Urothelium cell line (cell line): ENCODE measurements at regions not wholly inside any gene's neighbourhood (a gene's known extent, or its start where the extent isn't known, plus 50 kb on each side); places are given as distances from the start of the nearest gene placed in this dataset.
"Not testable (repeated sequence)": the region's sequence is repeated elsewhere in the genome, so short reads cannot be mapped to it uniquely, and the experiment has no call there.

ENCODE experiments used
- DNase-seq: peaks from one replicate; pipeline ENCODE4 v3.0.0; 2011; ENCODE audit warnings: low spot score, mixed read lengths
- FAIRE-seq: peaks from 2 replicates; lab custom pipeline; 2011; peaks lifted over from hg19 to GRCh38; lab: Jason Lieb, UNC

GRCh38 chrX:1700757-1701156 is 85.9 kb downstream of the ASMT start:
- no peak for FAIRE-seq
- DNase-seq: no peak

- FAIRE-seq: not testable (repeated sequence)
Observed at GRCh38 chrX:1701396-1701901, 86.6 kb downstream of the ASMT start.

DNA sequence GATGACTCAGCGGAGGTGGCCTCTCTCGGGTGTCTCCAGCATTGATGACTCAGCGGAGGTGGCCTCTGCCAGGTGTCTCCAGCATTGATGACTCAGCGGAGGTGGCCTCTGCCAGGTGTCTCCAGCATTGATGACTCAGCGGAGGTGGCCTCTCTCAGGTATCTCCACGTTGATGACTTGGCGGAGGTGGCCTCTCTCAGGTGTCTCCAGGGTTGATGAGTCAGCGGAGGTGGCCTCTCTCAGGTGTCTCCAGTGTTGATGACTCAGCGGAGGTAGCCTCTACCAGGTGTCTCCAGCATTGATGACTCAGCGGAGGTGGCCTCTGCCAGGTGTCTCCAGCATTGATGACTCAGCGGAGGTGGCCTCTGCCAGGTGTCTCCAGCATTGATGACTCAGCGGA is 87.3 kb downstream of the ASMT start:
- FAIRE-seq, DNase-seq: not testable (repeated sequence)

More at GRCh38 chrX:1701396-1701901, 86.6 kb downstream of the ASMT start:
- DNase-seq: not testable (repeated sequence)

DNA sequence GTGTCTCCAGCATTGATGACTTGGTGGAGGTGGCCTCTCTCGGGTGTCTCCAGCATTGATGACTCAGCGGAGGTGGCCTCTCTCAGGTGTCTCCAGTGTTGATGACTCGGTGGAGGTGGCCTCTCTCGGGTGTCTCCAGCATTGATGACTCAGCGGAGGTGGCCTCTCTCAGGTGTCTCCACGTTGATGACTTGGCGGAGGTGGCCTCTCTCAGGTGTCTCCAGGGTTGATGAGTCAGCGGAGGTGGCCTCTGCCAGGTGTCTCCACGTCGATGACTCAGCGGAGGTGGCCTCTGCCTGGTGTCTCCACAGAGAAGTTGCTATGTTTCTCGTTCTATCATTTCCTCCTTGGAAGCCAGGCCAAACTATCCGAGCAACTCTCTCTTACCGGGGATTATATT is 87.7 kb downstream of the ASMT start:
- not testable (repeated sequence) for DNase-seq, FAIRE-seq

DNA sequence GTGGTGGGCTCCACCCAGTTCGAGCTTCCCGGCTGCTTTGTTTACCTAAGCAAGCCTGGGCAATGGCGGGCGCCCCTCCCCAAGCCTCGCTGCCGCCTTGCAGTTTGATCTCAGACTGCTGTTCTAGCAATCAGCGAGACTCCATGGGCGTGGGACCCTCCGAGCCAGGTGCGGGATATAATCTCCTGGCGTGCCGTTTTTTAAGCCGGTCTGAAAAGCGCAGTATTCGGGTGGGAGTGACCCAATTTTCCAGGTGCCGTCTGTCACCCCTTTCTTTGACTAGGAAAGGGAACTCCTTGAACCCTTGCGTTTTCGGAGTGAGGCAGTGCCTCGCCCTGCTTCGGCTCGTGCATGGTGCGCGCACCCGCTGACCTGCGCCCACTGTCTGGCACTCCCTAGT is 94.4 kb downstream of the ASMT start:
- FAIRE-seq, DNase-seq: not testable (repeated sequence)

- DNase-seq (no peak), FAIRE-seq (no peak)
Observed at GRCh38 chrX:1713296-1713695, 98.4 kb downstream of the ASMT start.

DNA sequence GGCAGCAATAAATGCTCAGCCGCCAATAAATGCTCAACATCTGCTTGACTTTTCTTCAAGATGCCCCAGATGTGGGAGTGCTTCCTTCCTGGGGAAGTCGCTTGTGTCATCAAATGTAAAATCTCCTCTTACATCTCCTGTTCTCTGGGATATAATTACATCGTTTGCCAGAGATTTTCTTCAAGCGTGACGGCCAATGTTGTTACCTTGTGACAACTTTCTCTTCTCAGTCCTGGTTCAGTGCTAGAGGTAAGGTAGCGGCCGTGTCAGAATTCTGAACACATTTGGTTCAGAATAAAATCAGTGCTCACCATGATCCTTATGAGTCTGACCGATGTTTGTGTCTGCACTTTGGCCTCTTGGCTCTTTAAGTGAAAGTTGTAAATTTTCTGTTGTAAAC is 102.5 kb downstream of the ASMT start:
- no peak for FAIRE-seq

DNA sequence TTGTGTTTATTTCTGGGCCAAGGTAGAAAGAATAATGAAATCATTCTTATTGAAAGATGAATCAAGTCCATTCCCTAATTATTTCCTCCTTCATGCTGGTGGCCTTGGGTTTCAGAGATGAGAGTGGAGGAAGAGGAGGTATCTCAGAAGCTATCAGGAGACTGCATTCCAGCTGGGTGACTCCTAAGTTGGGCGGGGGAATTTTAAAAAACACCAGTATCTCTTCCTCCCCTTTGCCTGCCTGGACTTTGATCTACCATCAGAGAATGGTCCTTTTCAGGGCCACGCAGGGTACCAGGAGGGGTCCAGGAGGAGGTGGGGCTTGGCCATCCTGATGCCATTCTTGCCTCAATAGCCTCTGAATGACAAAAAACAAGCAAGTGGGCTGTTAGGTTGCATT is 104.4 kb downstream of the ASMT start:
- peak; percentile 15 for DNase-seq
- no peak for FAIRE-seq

More for the DNA sequence above, 102.5 kb downstream of the ASMT start:
- DNase-seq: no peak

GRCh38 chrX:1720836-1721235 is 106.0 kb downstream of the ASMT start:
- FAIRE-seq: no peak
- no peak for DNase-seq

DNA sequence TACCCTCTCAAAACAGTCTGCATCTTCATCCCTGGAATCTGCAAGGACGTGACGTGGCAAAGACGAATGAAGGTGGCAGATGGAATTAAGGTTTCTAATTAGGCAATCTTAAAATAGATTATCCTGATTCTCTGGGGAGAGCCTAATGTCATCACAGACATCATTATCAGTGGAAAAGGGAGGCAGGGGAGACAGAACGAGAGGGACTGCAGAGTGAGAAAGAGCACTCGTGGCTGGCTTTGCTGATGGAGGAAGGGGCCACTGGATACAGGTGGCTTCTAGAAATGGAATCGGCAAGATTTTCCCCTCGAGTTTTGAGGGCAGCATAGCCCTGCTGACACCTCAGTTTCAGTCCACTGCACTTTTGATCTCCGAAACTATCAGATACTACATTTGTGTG is 110.6 kb downstream of the ASMT start:
- FAIRE-seq (no peak), DNase-seq (no peak)

DNA sequence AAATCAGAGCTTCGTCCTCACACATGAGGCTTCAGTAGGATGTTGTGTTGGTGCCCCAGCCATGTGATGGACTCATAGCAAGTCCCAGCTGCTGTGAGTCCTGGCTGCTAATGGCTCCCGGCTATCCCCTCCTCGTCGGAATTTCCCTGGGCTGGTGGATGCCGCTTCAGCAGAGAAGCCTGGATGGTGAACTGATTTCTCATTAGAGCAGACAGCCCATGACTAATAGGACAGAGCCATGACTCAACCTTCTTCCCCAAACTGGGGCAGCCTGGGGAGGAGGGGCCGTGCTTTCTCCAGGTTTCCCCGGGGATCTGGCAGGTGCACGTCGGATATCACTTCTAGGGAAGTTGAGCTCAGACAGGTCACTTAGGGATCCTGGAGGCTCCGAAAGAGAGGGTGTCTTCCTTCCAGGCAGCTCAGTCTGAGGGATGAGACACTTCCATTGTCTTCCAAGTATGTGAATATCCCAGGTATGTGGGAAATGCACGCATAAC is 112.7 kb downstream of the ASMT start:
- peak; percentile 65 for DNase-seq
- no peak for FAIRE-seq

- DNase-seq (no peak), FAIRE-seq (no peak)
Observed at GRCh38 chrX:1734806-1735205, 119.9 kb downstream of the ASMT start.

- no peak for DNase-seq
- no peak for FAIRE-seq
Observed at GRCh38 chrX:1741816-1742394, 127.0 kb downstream of the ASMT start.

GRCh38 chrX:1743105-1743504 is 128.2 kb downstream of the ASMT start:
- FAIRE-seq (no peak), DNase-seq (no peak)

DNA sequence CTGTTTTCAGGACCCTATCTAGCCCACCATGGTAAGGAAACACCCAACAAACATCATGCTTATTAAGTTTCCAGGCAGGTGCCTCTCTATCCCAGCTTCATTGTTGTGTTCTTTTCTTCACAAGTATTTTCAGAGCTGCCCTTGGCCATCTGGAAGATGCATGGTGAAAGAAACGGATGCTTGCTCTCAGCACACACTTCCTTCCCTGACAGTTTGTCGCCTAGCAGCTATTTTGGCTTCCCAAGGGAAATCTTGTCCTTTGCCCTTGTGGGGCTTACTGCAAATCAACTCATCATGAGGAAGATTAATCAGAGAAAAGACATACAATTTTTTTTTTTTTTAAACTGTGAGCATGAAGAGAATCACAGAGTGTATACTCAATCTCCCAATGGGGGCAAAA is 128.8 kb downstream of the ASMT start:
- DNase-seq: no peak
- no peak for FAIRE-seq

GRCh38 chrX:1748408-1748807 is 133.5 kb downstream of the ASMT start:
- no peak for DNase-seq
- FAIRE-seq: no peak

DNA sequence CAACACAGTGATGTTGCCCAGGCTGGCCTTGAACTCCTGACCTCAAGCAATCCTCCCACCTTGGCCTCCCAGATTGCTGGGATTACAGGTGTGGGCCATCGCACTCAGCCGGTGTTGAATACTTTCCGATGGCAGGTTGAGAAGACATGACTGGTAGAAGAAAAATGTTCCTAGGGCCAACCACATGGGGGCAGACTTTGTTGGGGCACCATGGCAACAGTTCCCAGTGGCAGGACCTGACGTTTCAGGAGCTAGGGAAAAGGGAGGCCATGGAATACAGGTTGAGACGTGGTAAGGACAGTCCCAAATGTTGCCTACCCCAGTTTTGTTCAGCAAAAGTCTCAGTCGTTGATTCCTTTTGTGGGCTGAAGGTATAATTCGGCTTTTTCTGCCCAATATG is 134.6 kb downstream of the ASMT start:
- FAIRE-seq: no peak
- DNase-seq: no peak

- no peak for FAIRE-seq
- no peak for DNase-seq
Observed at GRCh38 chrX:1750267-1750666, 135.4 kb downstream of the ASMT start.

GRCh38 chrX:1751781-1752180 is 136.9 kb downstream of the ASMT start:
- DNase-seq (peak; percentile 3), FAIRE-seq (no peak)

DNA sequence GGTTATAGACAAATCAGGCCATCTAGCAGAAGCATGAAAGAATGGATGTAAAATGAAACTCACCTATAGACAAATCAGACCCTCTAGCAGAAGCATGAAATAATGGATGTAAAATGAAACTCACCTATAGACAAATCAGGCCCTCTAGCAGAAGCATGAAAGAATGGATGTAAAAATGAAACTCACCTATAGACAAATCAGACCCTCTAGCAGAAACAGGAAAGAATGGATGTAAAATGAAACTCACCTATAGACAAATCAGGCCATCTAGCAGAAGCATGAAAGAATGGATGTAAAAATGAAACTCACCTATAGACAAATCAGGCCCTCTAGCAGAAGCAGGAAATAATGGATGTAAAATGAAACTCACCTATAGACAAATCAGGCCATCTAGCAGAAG is 137.9 kb downstream of the ASMT start:
- not testable (repeated sequence) for FAIRE-seq, DNase-seq

- DNase-seq (no peak), FAIRE-seq (no peak)
Observed at GRCh38 chrX:1754077-1754476, 139.2 kb downstream of the ASMT start.

DNA sequence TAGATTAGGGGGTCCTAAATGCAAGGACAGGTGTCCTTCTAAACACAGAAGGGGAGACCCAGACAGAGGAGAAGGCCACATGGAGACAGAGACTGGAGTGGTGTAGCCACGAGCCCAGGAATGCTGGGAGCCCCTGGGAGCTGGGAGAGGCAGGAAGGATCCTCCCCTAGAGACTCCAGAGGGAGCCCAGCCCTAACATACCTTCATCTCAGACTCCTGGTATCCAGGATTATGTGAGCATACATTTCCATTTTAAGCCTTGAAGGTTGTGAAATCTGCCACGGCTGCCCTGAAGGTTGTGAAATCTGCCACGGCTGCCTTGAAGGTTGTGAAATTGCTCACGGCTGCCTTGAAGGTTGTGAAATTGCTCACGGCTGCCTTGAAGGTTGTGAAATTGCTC is 148.4 kb downstream of the ASMT start:
- no peak for FAIRE-seq
- no peak for DNase-seq

DNA sequence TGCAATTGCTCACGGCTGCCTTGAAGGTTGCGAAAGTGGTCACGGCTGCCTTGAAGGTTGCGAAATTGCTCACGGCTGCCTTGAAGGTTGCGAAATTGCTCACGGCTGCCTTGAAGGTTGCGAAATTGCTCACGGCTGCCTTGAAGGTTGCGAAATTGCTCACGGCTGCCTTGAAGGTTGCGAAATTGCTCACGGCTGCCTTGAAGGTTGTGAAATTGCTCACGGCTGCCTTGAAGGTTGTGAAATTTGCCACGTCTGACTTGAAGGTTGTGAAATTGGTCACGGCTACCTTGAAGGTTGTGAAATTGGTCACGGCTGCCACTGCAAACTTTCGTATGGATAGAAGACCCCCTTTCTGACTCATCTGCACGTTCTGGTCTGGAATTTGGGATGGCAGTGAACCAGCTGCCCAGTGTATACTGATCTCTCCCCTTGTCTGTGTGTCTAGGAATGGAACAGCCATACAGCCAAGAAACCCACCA is 150.1 kb downstream of the ASMT start:
- DNase-seq: peak; percentile 4
- FAIRE-seq: not testable (repeated sequence)
